ENCODE measurements at regions not wholly inside any gene's neighbourhood (a gene's known extent, or its start where the extent isn't known, plus 50 kb on each side); places are given as distances from the start of the nearest gene placed in this dataset.
"Not testable (repeated sequence)": the region's sequence is repeated elsewhere in the genome, so short reads cannot be mapped to it uniquely, and the experiment has no call there.

DNA sequence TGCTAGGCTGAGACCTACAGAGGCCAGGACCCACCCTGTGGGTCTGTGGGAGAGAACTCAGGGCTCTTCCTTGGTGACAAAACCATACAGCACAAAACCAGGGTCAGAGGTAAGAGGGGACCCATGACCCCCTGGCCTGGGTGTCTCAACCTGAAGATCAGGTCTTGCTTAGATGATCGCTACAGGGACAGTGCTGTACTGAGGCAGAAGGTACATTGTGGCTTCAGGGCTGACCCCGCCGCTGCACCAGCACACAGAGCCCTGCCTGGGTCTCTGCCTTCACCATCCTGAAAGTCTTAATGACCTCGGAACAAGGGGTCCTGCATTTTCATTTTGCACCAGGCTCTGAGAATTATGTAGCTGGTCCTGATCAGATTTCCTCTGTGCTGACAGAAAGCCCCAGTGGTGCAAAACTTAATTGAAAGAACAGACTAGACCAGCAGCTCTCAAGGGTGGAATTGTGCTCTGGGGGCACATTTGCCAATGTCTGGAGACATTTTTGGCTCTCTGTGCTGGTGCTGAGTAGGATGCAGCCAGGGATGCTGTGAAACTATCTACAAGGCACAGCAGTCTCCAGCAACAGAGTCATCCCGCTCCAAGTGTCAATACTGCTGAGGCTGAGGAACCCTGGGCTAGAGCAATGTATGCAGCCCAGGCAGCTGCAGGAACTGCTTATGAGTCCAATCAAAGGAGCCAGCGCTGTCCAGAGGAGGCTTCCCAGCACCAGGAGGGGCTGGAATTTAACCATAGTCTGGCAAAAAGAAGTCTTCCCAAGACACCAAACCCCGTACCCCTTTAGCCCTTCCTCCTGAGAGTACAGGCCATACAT lies 254.9 kb downstream of the ERMARD start:
- Histone ChIP-seq H3K4me3 (ENCODE audit: low read depth in 1 of 2, low read length in 1 of 2) (no peak overlapping the region), H3K27me3 (peaks cover 12% of the 10 kb centered on the region), H3K9me3 (no peaks in the 10 kb centered on the region), H3K36me3 (no peaks in the 10 kb centered on the region), H3K4me1 (ENCODE audit: control insufficient read depth in 1 of 2, insufficient read depth in 1 of 2, low read depth in 1 of 2, low read length in 1 of 2) (no peaks in the 10 kb centered on the region), H3K27ac (no peak overlapping the region)
- TF ChIP-seq, protein P1, sequence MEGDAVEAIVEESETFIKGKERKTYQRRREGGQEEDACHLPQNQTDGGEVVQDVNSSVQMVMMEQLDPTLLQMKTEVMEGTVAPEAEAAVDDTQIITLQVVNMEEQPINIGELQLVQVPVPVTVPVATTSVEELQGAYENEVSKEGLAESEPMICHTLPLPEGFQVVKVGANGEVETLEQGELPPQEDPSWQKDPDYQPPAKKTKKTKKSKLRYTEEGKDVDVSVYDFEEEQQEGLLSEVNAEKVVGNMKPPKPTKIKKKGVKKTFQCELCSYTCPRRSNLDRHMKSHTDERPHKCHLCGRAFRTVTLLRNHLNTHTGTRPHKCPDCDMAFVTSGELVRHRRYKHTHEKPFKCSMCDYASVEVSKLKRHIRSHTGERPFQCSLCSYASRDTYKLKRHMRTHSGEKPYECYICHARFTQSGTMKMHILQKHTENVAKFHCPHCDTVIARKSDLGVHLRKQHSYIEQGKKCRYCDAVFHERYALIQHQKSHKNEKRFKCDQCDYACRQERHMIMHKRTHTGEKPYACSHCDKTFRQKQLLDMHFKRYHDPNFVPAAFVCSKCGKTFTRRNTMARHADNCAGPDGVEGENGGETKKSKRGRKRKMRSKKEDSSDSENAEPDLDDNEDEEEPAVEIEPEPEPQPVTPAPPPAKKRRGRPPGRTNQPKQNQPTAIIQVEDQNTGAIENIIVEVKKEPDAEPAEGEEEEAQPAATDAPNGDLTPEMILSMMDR (IDR thresholded peaks at IDR 0.05): no peak

DNA sequence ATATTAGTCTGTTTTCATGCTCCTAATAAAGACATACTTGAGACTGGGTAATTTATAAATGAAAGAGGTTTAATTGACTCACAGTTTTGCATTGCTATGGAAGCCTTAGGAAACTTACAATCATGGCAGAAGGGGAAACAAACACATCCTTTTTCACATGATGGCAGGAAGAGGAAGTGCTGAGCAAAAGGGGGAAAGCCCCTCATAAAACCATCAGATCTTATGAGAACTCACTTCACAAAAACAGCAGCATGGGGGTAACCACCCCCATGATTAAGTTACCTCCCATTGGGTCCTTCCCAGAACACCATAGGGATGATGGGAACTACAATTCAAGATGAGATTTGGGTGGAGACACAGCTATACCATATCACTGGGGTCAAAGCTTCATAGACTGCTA lies 254.2 kb downstream of the ERMARD start:
- H3K36me3 ChIP-seq: no peaks in the 10 kb centered on the region
- no peak overlapping the region for H3K27ac ChIP-seq
- H3K27me3 ChIP-seq: peaks cover 6% of the 10 kb centered on the region
- no peaks in the 10 kb centered on the region for H3K9me3 ChIP-seq
- TF ChIP-seq, protein P1 (IDR thresholded peaks at IDR 0.05): no peak
- H3K4me1 ChIP-seq (ENCODE audit: control insufficient read depth in 1 of 2, insufficient read depth in 1 of 2, low read depth in 1 of 2, low read length in 1 of 2): no peaks in the 10 kb centered on the region
- H3K4me3 ChIP-seq (ENCODE audit: low read depth in 1 of 2, low read length in 1 of 2): no peak overlapping the region

GRCh38 chr6:170004585-170005210 lies 253.3 kb downstream of the ERMARD start:
- Histone ChIP-seq H3K4me3 (ENCODE audit: low read depth in 1 of 2, low read length in 1 of 2) (no peak overlapping the region), H3K27me3 (no peaks in the 10 kb centered on the region), H3K4me1 (ENCODE audit: control insufficient read depth in 1 of 2, insufficient read depth in 1 of 2, low read depth in 1 of 2, low read length in 1 of 2) (no peaks in the 10 kb centered on the region), H3K9me3 (no peaks in the 10 kb centered on the region), H3K27ac (no peak overlapping the region), H3K36me3 (no peaks in the 10 kb centered on the region)
- TF ChIP-seq, protein P1 (IDR thresholded peaks at IDR 0.05): no peak

DNA sequence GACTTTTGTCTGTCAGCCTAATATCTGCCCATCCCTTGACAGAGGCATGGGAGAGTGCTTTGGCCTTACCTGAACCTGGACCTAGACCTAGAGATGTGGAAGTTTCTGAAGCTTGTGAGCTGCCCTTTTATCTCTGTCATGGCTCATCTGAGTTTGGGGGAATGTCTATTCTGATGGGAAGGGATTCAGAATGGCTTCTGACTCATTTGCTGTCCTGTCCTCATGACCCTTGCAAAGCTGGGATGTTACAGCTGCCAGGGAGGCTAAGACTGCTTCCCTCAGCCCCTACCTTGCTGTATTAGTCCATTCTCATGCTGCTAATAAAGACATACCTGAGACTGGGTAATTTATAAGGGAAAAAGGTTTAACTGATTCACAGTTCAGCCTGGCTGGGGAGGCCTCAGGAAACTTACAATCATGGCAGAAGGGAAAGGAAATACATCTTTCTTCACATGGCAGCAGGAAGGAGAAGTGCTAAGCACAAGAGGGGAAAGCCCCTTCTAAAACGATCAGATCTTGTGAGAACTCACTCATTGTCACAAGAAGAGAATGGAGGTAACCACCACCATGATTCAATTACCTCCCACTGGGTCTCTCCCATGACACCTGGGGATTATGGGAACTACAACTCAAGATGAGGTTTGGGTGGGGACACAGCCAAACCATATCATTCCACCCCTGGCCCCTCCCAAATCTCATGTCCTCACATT lies 252.2 kb downstream of the ERMARD start:
- no peak overlapping the region for H3K4me3 ChIP-seq (ENCODE audit: low read depth in 1 of 2, low read length in 1 of 2)
- no peaks in the 10 kb centered on the region for H3K36me3 ChIP-seq
- no peaks in the 10 kb centered on the region for H3K27me3 ChIP-seq
- no peaks in the 10 kb centered on the region for H3K9me3 ChIP-seq
- TF ChIP-seq, protein P1 (IDR thresholded peaks at IDR 0.05): no peak
- H3K4me1 ChIP-seq (ENCODE audit: control insufficient read depth in 1 of 2, insufficient read depth in 1 of 2, low read depth in 1 of 2, low read length in 1 of 2): no peaks in the 10 kb centered on the region
- H3K27ac ChIP-seq: no peak overlapping the region

GRCh38 chr6:170003027-170003426 lies 251.6 kb downstream of the ERMARD start:
- Histone ChIP-seq H3K27me3 (no peaks in the 10 kb centered on the region), H3K4me3 (ENCODE audit: low read depth in 1 of 2, low read length in 1 of 2) (no peak overlapping the region), H3K9me3 (no peaks in the 10 kb centered on the region), H3K36me3 (no peaks in the 10 kb centered on the region), H3K27ac (no peak overlapping the region), H3K4me1 (ENCODE audit: control insufficient read depth in 1 of 2, insufficient read depth in 1 of 2, low read depth in 1 of 2, low read length in 1 of 2) (no peaks in the 10 kb centered on the region)
- TF ChIP-seq, protein P1 (IDR thresholded peaks at IDR 0.05): no peak

DNA sequence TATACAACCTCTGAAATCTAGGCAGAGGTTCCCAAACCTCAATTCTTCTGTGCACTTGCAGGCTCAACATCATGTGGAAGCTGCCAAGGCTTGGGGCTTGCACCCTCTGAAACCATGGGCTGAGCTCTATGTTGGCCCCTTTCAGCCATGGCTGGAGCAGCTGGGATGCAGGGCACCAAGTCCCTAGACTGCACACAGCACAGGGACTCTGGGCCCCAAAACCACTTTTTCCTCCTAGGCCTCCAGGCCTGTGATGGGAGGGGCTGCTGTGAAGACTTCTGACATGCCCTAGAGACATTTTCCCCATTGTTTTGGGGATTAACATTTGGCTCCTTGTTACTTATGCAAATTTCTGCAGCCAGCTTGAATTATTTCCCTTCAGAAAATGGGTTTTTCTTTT lies 250.4 kb downstream of the ERMARD start:
- H3K4me1 ChIP-seq (ENCODE audit: control insufficient read depth in 1 of 2, insufficient read depth in 1 of 2, low read depth in 1 of 2, low read length in 1 of 2); H3K27me3 ChIP-seq; H3K36me3 ChIP-seq; H3K27ac ChIP-seq; H3K4me3 ChIP-seq (ENCODE audit: low read depth in 1 of 2, low read length in 1 of 2); H3K9me3 ChIP-seq: not testable (repeated sequence)
